ENCODE measurements at regions not wholly inside any gene's neighbourhood (a gene's known extent, or its start where the extent isn't known, plus 50 kb on each side); places are given as distances from the start of the nearest gene placed in this dataset.

- CTCF ChIA-PET = no interaction called here
- H3K27ac ChIP-seq = no peak overlapping the region
- TF ChIP-seq CTCF (conservative IDR thresholded peaks at IDR 0.05; ENCODE audit: low read depth) = no peak
- DNase-seq (ENCODE audit: low spot score) = no peak
- POLR2A ChIA-PET (ENCODE audit: low non-redundant PET) = no interaction called here
Observed at GRCh38 chr9:22535780-22536179, 89.2 kb downstream of the DMRTA1 start.

GRCh38 chr9:22537721-22538120 lies 91.1 kb downstream of the DMRTA1 start:
- no peak for TF ChIP-seq CTCF (conservative IDR thresholded peaks at IDR 0.05; ENCODE audit: low read depth)
- ChIA-PET POLR2A (ENCODE audit: low non-redundant PET) (no interaction called here), CTCF (interaction anchor here (0.7 kb wide), 1 partner anchor 22 kb away, joined by 3 read pairs; no protein-coding TSS in a partner anchor)
- no peak overlapping the region for H3K27ac ChIP-seq
- DNase-seq (ENCODE audit: low spot score) = no peak

- ChIA-PET POLR2A (ENCODE audit: low non-redundant PET) (no interaction called here), CTCF (interaction anchor here (0.6 kb wide), 1 partner anchor 796 kb away, joined by 4 read pairs; no protein-coding TSS in a partner anchor)
- no peak for DNase-seq (ENCODE audit: low spot score)
- no peak for TF ChIP-seq CTCF (conservative IDR thresholded peaks at IDR 0.05; ENCODE audit: low read depth)
- H3K27ac ChIP-seq = no peak overlapping the region
Observed at GRCh38 chr9:22548625-22549024, 102.0 kb downstream of the DMRTA1 start.

GRCh38 chr9:22574740-22575139 lies 128.1 kb downstream of the DMRTA1 start:
- ChIA-PET POLR2A (ENCODE audit: low non-redundant PET) (no interaction called here), CTCF (no interaction called here)
- no peak for TF ChIP-seq CTCF (conservative IDR thresholded peaks at IDR 0.05; ENCODE audit: low read depth)
- no peak for DNase-seq (ENCODE audit: low spot score)
- H3K27ac ChIP-seq = no peak overlapping the region

DNA sequence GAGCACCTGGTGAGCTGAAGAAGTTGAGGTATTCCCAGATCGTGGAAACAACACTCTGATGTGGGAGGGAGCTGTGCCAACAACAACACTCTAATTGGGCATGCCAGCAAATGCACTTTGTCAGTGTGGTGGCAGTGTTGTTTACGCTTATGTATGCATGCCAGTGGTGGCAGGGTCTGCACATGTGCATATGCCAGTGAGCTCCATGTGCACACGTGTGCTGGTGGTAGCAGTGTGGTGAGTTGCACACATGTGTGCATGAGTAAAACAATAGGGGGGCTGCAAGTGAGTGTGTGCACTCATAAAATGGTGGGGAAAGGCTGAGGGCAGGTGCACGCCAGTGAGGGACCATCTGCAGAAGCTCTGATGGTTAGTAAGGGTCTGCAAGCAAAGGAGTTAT lies 134.2 kb downstream of the DMRTA1 start:
- H3K27ac ChIP-seq = no peak overlapping the region
- DNase-seq (ENCODE audit: low spot score) = no peak
- ChIA-PET CTCF (interaction anchor here (0.7 kb wide), 1 partner anchor 23 kb away, joined by 3 read pairs; no protein-coding TSS in a partner anchor), POLR2A (ENCODE audit: low non-redundant PET) (no interaction called here)
- TF ChIP-seq CTCF (conservative IDR thresholded peaks at IDR 0.05; ENCODE audit: low read depth) = no peak

- TF ChIP-seq CTCF (conservative IDR thresholded peaks at IDR 0.05; ENCODE audit: low read depth) = no peak
- DNase-seq (ENCODE audit: low spot score) = no peak
- POLR2A ChIA-PET (ENCODE audit: low non-redundant PET) = no interaction called here
- CTCF ChIA-PET = no interaction called here
- no peak overlapping the region for H3K27ac ChIP-seq
Observed at GRCh38 chr9:22582221-22582620, 135.6 kb downstream of the DMRTA1 start.

DNA sequence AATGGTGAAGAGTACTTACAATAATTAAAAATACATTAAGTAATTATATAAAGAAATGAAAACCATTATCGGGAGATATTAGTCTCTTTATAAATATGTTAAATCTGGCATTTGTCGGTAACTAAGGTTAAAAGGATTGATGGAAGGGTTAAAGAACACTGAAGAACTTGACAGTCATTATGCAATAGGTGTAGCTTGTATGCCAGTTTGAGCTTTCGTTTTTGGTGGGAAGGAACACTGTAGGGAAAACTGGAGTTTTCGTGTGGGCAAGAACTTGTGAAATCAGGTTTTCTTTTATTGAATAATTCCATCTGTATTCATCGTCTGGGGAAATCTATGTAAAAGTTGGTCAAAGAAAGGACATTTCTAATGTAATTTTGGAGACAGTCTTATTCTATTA lies 142.3 kb downstream of the DMRTA1 start:
- CTCF ChIA-PET = no interaction called here
- no peak for DNase-seq (ENCODE audit: low spot score)
- POLR2A ChIA-PET (ENCODE audit: low non-redundant PET) = no interaction called here
- H3K27ac ChIP-seq = no peak overlapping the region
- TF ChIP-seq CTCF (conservative IDR thresholded peaks at IDR 0.05; ENCODE audit: low read depth) = no peak
